Activated CD8-positive, alpha-beta memory T cell treated with anti-CD3 and anti-CD28 coated beads, Interleukin-2, amount 10 ng/mL, durations not matched to agents 7 days and 5 days (primary cell): ENCODE measurements at regions not wholly inside any gene's neighbourhood (a gene's known extent, or its start where the extent isn't known, plus 50 kb on each side); places are given as distances from the start of the nearest gene placed in this dataset.

Experiments used
- ATAC-seq: fragments of 150-1000 bp; cut with Tn5 transposase; one replicate; pipeline ENCODE4 v1.10.0; 2021; ENCODE audit warnings: moderate library complexity
- CTCF ChIA-PET: fragments of 350-600 bp; sonication (Branson Sonifier 250); formaldehyde crosslinking; loops from one replicate; lab custom pipeline; 2021; ENCODE audit warnings: antibody characterized with exemption; lab: Charles Lee
- DNase-seq: peaks from one replicate; pipeline ENCODE4 v3.0.0-alpha.2; 2020
- H3K27ac Mint-ChIP-seq: one replicate; pipeline ENCODE4 v1.8.0; 2021; ENCODE audit warnings: mild to moderate bottlenecking, mixed read lengths
- H3K27me3 Mint-ChIP-seq: one replicate; pipeline ENCODE4 v1.8.0; 2021; ENCODE audit warnings: mixed read lengths
- H3K36me3 Mint-ChIP-seq: one replicate; pipeline ENCODE4 v1.8.0; 2021; ENCODE audit warnings: mild to moderate bottlenecking, mixed read lengths
- H3K4me1 Mint-ChIP-seq: one replicate; pipeline ENCODE4 v1.8.0; 2021; ENCODE audit warnings: mixed read lengths
- H3K4me3 Mint-ChIP-seq: one replicate; pipeline ENCODE4 v1.8.0; 2021; ENCODE audit warnings: mild to moderate bottlenecking, moderate library complexity, mixed read lengths
- H3K9me3 Mint-ChIP-seq: one replicate; pipeline ENCODE4 v1.8.0; 2022; ENCODE audit warnings: low read depth, mixed read lengths

DNA sequence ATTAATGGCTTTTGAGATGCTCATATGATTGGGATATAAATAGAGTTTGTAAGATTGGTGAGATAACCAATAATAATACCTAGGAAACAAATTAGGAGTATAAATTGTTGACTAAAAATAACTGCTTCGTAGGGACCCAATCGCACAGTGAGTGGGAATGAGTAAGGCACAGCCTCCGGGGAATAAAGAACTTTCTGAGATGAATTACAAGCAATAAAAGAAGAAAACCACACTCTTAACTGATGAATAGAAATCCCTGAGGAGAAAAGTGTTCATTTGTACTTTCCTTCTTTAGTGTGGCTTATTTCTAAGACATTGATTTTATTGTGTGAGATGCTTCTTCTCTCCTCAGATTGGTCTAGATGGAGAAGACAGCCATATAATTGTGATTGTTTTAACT lies 443.4 kb upstream of the PRMT6 start:
- Mint-ChIP-seq H3K9me3 (peaks cover 2% of the 10 kb centered on the region), H3K36me3 (no peaks in the 10 kb centered on the region), H3K4me3 (no peak overlapping the region), H3K4me1 (no peaks in the 10 kb centered on the region), H3K27me3 (no peaks in the 10 kb centered on the region), H3K27ac (no peak overlapping the region)
- CTCF ChIA-PET: no interaction called here
- DNase-seq: no peak
- no peak for ATAC-seq

- Mint-ChIP-seq H3K4me3 (no peak overlapping the region), H3K36me3 (no peaks in the 10 kb centered on the region), H3K9me3 (peaks cover 5% of the 10 kb centered on the region), H3K4me1 (no peaks in the 10 kb centered on the region), H3K27ac (no peak overlapping the region), H3K27me3 (no peaks in the 10 kb centered on the region)
- DNase-seq (no peak), ATAC-seq (no peak)
- CTCF ChIA-PET: no interaction called here
Measured at GRCh38 chr1:106613861-106614260, 442.6 kb upstream of the PRMT6 start.

DNA sequence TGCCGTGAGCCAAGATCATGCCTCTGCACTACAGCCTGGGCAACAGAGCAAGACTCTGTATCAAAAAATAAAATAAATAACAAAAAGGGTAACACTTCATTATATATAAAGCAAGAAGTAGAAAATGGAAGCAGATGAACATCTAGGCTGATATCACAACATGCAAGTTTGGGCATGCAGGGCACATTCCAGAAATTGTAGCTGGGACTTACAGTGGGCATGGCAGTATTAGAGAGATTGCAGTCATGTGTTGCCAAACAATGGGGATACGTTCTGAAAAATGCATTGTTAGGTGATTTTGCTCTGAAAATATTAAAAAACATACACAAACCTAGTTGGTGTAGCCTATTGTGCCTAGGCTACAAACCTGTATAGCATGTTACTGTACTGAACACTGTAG lies 441.0 kb upstream of the PRMT6 start:
- H3K36me3 Mint-ChIP-seq: no peaks in the 10 kb centered on the region
- no peaks in the 10 kb centered on the region for H3K27me3 Mint-ChIP-seq
- no peaks in the 10 kb centered on the region for H3K4me1 Mint-ChIP-seq
- DNase-seq: no peak
- H3K9me3 Mint-ChIP-seq: peaks cover 5% of the 10 kb centered on the region
- ATAC-seq: no peak
- H3K4me3 Mint-ChIP-seq: no peak overlapping the region
- H3K27ac Mint-ChIP-seq: no peak overlapping the region
- CTCF ChIA-PET: no interaction called here

DNA sequence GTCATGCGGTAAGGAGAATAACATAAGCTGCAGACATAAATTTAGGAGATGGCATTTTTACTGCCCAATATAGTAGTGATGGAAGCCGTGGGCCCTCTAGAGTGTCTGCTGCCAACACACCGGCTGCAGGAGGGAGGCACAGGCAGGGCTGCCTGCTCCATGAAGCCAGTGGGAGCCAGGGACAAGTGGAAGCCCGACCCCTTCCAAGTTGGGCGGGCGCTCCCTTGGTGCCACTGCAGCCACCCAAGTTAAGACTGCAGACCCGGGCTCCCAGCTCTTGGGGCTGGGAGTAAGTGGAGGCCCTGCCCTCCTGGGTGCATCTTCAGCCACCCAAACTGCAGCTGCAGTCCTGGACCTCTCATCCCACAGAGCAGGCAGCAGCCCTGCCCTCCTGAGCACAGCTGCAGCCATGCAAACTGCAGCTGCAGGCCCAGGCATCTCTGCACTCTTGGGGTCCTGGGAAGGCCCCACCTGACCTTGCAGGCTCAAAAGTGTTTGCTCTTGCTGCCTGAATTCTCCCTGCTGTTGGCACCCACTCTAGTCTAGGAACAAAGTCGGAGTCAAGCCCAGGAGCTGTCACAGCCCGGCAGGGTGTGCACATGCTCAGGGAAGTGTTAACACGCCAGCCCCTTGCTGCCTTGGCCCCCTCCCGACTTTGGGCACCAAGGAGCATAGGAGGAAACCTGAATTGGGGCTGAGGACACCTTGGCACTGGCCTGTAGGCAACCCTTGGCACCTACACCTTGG lies 437.2 kb upstream of the PRMT6 start:
- Mint-ChIP-seq H3K27ac (no peak overlapping the region), H3K9me3 (peaks cover 6% of the 10 kb centered on the region), H3K36me3 (no peaks in the 10 kb centered on the region), H3K4me1 (no peaks in the 10 kb centered on the region), H3K27me3 (no peaks in the 10 kb centered on the region), H3K4me3 (no peak overlapping the region)
- CTCF ChIA-PET: no interaction called here
- DNase-seq: no peak
- no peak for ATAC-seq

DNA sequence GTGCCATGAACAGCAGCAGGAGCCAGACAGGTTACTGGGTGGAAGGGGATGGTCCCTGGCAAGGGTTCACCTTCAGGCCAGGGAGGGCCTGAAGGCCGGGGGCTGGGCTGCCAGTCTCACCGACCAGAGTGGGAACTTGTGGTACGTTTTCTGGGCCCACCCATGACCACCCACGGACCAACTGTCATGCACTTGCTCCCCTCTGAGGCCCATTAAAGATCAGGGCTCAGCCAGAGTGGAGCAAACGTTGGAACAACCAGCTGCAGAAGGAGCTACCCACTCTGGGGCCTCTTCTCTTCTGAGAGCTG lies 436.7 kb upstream of the PRMT6 start:
- DNase-seq (no peak), ATAC-seq (no peak)
- no peaks in the 10 kb centered on the region for H3K27me3 Mint-ChIP-seq
- H3K36me3 Mint-ChIP-seq: no peaks in the 10 kb centered on the region
- no peak overlapping the region for H3K27ac Mint-ChIP-seq
- H3K4me1 Mint-ChIP-seq: no peaks in the 10 kb centered on the region
- H3K9me3 Mint-ChIP-seq: peaks cover 6% of the 10 kb centered on the region
- H3K4me3 Mint-ChIP-seq: no peak overlapping the region
- CTCF ChIA-PET: no interaction called here

DNA sequence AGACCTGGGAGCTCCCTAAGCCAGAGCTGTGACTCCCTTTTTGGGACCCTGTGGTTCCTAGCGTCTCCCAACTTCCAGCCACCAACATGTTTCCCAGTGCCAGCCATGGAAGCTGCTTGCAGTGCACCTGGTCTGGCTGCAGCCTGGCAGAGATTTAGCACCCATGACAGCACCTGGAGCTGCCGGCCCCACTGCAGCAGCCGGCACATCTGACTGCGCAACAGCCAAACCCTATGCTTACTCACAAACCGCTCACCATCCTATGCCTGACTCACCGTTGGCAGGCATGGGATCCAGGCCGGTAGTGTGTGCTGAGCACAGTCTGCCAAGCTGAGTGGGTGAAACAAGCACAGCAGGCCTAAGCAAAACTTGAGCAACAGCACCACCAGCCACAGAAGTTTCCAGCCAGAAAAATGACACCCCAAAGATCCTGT lies 435.9 kb upstream of the PRMT6 start:
- Mint-ChIP-seq H3K4me3 (no peak overlapping the region), H3K27ac (no peak overlapping the region), H3K36me3 (no peaks in the 10 kb centered on the region), H3K27me3 (no peaks in the 10 kb centered on the region), H3K9me3 (peaks cover 6% of the 10 kb centered on the region), H3K4me1 (no peaks in the 10 kb centered on the region)
- CTCF ChIA-PET: no interaction called here
- no peak for ATAC-seq
- DNase-seq: no peak

- DNase-seq: no peak
- no peak for ATAC-seq
- Mint-ChIP-seq H3K9me3 (peaks cover 6% of the 10 kb centered on the region), H3K4me1 (no peaks in the 10 kb centered on the region), H3K27ac (no peak overlapping the region), H3K36me3 (no peaks in the 10 kb centered on the region), H3K4me3 (no peak overlapping the region), H3K27me3 (no peaks in the 10 kb centered on the region)
- CTCF ChIA-PET: no interaction called here
Measured at GRCh38 chr1:106621853-106622252, 434.6 kb upstream of the PRMT6 start.

DNA sequence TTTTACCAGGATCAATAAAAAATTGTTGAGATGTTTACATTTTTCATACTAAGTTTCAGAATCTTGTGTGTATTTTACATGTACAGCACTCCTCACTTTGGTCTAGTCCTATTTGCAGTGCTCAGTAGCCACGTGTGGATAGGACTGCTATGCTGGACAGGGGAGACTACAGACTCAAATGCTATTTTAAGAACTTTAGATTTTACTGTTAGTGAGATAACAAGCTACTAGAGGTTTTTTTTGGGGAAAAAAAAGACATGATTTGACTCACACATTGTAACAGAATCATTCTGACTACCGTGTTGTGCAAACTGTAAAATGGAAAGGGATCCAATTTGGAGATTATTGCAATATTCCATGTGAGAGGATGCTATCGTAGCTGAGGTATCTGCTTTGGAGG lies 418.9 kb upstream of the PRMT6 start:
- Mint-ChIP-seq H3K9me3 (peaks cover 5% of the 10 kb centered on the region), H3K4me1 (no peaks in the 10 kb centered on the region), H3K36me3 (no peaks in the 10 kb centered on the region), H3K27me3 (no peaks in the 10 kb centered on the region), H3K4me3 (no peak overlapping the region), H3K27ac (no peak overlapping the region)
- CTCF ChIA-PET: no interaction called here
- ATAC-seq: no peak
- no peak for DNase-seq

- peaks cover 3% of the 10 kb centered on the region for H3K9me3 Mint-ChIP-seq
- ATAC-seq (no peak), DNase-seq (no peak)
- no peak overlapping the region for H3K27ac Mint-ChIP-seq
- CTCF ChIA-PET: no interaction called here
- no peaks in the 10 kb centered on the region for H3K27me3 Mint-ChIP-seq
- no peaks in the 10 kb centered on the region for H3K4me1 Mint-ChIP-seq
- no peak overlapping the region for H3K4me3 Mint-ChIP-seq
- H3K36me3 Mint-ChIP-seq: no peaks in the 10 kb centered on the region
Measured at GRCh38 chr1:106646261-106646784, 410.2 kb upstream of the PRMT6 start.

DNA sequence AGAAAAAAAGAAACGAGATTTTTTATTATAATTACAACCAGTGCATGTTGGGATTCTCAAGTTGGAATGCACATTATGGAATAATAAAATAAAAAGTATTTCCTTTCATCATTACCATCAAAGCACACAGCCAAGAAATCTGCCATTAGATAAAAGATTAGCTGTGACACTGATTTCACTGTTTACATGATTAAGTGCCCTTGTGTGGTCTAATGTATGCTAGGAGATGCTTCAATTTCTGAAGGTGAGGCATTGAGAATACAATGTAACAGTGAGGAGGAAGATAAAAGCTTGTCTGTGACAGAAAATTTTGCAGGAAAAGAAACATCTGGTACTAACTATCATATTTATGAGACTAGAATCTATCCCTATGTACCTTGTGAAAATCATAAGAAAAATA lies 409.7 kb upstream of the PRMT6 start:
- CTCF ChIA-PET: no interaction called here

DNA sequence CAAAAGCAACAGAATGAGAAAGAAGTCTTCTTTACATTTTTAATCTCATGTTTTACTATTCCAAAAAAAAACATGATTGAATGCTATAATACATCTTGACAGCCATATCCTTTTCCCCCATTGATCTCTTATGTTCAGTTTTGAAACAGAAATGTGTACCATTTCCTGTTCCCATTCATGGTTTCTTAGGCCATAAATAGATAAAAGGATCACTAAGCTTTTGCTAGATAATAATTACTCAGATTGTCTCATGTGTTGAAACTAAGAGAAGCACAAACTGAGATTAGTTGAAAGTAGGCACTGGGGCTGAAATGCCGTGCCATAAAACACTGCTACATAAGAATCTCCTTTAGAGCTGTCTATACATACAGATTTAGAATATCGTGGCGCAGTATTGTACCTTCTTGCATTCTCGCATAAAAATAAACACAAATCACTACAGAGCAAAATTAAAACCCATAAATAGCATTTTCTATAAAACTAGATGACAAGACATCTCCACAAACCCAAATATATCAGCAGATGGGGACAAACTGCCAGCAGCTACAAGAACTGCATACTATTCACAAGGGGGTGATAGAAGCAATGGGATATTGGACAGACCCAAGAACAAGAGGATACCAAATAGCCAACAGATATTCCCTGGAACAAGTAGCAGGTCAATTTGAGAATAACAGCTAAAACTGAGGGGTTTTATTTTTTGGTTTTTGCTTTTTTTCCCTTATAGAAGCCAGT lies 405.3 kb upstream of the PRMT6 start:
- H3K27ac Mint-ChIP-seq: no peak overlapping the region
- no peaks in the 10 kb centered on the region for H3K4me1 Mint-ChIP-seq
- no peaks in the 10 kb centered on the region for H3K36me3 Mint-ChIP-seq
- no peak for ATAC-seq
- H3K4me3 Mint-ChIP-seq: no peak overlapping the region
- DNase-seq: no peak
- CTCF ChIA-PET: no interaction called here
- peaks cover 8% of the 10 kb centered on the region for H3K9me3 Mint-ChIP-seq
- no peaks in the 10 kb centered on the region for H3K27me3 Mint-ChIP-seq

More for the DNA sequence above, 409.7 kb upstream of the PRMT6 start:
- Mint-ChIP-seq H3K27ac (no peak overlapping the region), H3K4me1 (no peaks in the 10 kb centered on the region), H3K4me3 (no peak overlapping the region), H3K9me3 (peaks cover 3% of the 10 kb centered on the region), H3K36me3 (no peaks in the 10 kb centered on the region), H3K27me3 (no peaks in the 10 kb centered on the region)
- DNase-seq: no peak
- ATAC-seq: no peak

DNA sequence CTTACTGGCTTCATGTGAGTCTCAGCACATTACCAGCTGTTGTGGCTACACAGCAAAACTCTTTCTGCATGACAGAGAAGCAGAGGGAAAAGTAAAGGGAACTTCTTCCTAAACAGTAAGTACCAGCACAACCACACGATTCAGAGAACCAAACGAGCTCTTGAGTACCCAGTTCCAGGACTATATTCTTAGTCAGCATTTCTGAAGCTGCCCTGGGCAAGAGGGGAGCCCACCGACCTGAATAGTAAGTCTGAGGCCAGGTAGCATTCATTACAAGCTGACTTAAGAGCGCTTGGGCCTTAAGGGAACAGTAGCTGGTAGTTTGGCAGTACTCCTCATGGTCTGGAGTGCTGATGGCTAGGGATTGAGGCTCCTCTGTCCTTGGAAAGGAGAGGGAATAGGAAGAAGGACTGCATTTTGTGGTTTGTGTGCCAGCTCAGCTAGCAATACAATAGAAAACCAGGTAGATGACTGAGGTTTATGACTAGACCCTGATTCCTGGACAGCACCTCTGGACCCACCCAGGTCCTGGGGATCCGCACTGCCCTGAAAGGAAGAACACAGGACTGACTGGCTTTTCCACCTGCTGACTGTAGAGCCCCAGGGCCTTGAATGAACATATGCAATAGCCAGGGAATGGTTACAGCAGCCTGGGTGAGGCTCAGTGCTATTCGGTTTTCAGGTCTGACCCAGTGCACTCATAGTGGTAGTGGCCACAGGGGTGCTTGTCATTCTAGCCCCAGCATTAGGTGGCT lies 396.8 kb upstream of the PRMT6 start:
- Mint-ChIP-seq H3K4me3 (no peak overlapping the region), H3K27me3 (no peaks in the 10 kb centered on the region)

GRCh38 chr1:106675558-106675957 lies 380.9 kb upstream of the PRMT6 start:
- ATAC-seq (no peak), DNase-seq (no peak)
- Mint-ChIP-seq H3K27me3 (no peaks in the 10 kb centered on the region), H3K36me3 (no peaks in the 10 kb centered on the region), H3K4me1 (no peaks in the 10 kb centered on the region), H3K9me3 (no peaks in the 10 kb centered on the region), H3K27ac (no peak overlapping the region), H3K4me3 (no peak overlapping the region)
- CTCF ChIA-PET: no interaction called here

More for the DNA sequence above, 396.8 kb upstream of the PRMT6 start:
- no peak overlapping the region for H3K27ac Mint-ChIP-seq
- H3K4me1 Mint-ChIP-seq: no peaks in the 10 kb centered on the region
- CTCF ChIA-PET: no interaction called here
- no peaks in the 10 kb centered on the region for H3K36me3 Mint-ChIP-seq
- peaks cover 18% of the 10 kb centered on the region for H3K9me3 Mint-ChIP-seq
- ATAC-seq: no peak
- DNase-seq: no peak

GRCh38 chr1:106676021-106676420 lies 380.5 kb upstream of the PRMT6 start:
- CTCF ChIA-PET: no interaction called here
- H3K4me1 Mint-ChIP-seq: no peaks in the 10 kb centered on the region
- ATAC-seq: no peak
- H3K27me3 Mint-ChIP-seq: no peaks in the 10 kb centered on the region
- H3K27ac Mint-ChIP-seq: no peak overlapping the region
- H3K4me3 Mint-ChIP-seq: no peak overlapping the region
- no peaks in the 10 kb centered on the region for H3K9me3 Mint-ChIP-seq
- no peaks in the 10 kb centered on the region for H3K36me3 Mint-ChIP-seq
- DNase-seq: no peak
